ENCODE measurements at regions not wholly inside any gene's neighbourhood (a gene's known extent, or its start where the extent isn't known, plus 50 kb on each side); places are given as distances from the start of the nearest gene placed in this dataset.
"Not testable (repeated sequence)": the region's sequence is repeated elsewhere in the genome, so short reads cannot be mapped to it uniquely, and the experiment has no call there.

DNA sequence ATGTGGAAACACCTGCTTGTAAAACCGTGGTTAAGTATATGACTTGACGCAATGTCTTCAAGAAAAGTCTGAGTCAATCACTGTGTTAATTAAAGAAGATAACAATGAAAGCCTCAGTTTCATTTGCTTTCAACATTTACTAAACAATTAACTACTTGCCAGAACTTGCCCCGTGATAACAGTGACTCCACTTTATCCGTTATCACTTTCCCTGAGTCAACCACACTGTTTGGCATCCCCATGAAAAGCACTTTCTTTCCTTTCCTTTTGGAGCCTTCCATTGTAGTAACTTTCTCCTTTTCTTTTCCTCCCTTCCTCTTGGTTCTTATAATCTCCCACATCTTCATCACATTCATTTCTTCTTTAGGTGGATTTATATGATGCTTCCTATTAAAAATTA lies 435.1 kb upstream of the GOT2 start:
- no peak for DNase-seq (ENCODE audit: low spot score)

- no peak for DNase-seq (ENCODE audit: low spot score)
These were observed 434.5 kb upstream of the GOT2 start for GRCh38 chr16:59168461-59169114.

DNA sequence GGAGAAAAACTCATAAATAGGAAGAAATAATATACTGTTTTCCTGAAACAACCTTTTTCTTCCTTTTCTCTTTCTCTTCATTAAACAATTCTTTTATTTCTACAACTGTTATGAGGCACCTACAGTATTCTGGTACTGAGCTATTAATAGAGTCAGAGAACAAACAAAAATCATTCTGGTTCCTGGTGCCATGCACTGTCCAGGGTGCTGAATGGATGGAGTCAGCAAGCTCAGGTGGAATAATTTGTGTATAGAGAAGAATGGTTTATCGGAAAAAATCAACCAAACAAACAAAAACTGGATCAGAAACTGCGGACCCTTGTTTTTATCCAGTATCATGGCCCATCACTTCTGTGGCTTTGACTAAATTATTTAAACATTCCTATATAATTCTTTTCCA lies 430.3 kb upstream of the GOT2 start:
- DNase-seq (ENCODE audit: low spot score) = no peak

- no peak for DNase-seq (ENCODE audit: low spot score)
These were observed 429.4 kb upstream of the GOT2 start for GRCh38 chr16:59163371-59164055.

DNA sequence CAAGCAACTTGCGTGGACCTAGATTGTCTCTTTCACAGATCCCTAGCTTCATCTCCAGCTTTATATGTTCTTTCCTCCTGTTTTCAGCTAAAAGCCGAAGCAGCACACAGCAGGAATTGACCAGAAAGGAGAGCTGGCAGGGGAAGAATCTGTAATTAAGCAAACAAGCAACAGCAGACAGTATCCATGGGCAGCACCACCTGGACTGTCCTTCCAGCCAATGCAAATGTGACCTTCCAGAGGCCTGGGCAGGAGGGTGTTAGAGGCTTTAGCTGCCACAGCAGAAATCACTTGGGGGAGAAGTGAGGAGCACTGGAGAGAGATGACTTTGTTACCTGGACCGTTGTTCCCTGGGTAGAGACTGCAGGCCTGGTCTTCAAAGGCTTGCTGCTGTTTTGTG lies 427.6 kb upstream of the GOT2 start:
- no peak for DNase-seq (ENCODE audit: low spot score)

GRCh38 chr16:59154295-59154694 lies 420.2 kb upstream of the GOT2 start:
- no peak for DNase-seq (ENCODE audit: low spot score)

- no peak for DNase-seq (ENCODE audit: low spot score)
These were observed 414.6 kb upstream of the GOT2 start for GRCh38 chr16:59148769-59149155.

DNA sequence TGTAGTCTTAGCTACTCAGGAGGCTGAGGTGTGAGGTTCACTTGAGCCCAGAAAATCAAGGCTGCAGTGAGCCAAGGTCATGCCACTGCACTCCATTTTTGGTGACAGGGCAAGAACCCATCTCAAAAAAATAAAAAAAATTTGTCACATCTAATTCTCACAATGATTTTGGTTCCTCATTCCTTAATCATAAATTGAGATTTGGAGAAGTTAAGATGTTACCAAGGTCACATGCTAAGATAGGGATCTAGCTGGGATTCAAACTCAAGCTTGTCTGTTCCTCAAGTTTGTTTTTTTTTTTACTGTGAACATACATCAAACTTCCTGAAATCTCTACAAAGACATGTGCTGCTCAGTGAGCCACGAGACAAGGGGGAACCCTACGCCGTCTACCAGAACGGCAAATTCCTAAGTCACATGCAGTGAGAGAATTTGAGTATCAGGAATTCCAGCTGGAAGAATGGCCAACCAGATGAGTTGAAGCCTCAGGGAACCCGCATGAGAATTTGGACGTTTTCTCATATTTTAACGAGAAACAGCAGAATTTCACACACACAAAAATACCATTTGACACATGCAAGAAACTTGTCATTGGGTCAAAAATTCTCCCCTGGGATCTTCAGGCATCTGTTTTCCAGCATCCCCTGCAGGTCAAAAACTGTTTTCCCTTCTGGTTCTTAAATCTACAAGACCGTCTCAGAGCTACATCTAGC lies 414.1 kb upstream of the GOT2 start:
- no peak for DNase-seq (ENCODE audit: low spot score)

DNA sequence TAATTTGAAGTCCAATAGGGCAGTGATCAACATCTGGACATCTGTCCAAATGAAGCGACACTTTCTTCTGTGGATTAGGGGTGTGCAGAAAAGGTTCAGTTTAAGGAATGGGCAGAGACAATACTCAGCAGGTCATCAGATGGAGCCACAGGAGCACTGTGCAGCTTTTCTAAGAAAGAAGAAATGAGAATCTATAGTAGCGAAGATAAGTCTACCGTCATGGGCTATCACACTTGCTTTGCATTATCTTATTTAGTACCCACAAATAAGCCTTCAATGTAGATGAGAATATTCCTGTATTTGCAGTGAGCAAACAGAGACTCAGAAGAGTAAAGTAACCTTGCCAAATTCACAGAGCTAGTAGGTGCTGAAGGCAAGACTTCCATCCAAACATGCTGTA lies 412.0 kb upstream of the GOT2 start:
- DNase-seq (ENCODE audit: low spot score) = no peak

GRCh38 chr16:59144841-59145240 lies 410.7 kb upstream of the GOT2 start:
- DNase-seq (ENCODE audit: low spot score) = no peak

GRCh38 chr16:59144326-59144725 lies 410.2 kb upstream of the GOT2 start:
- no peak for DNase-seq (ENCODE audit: low spot score)

DNA sequence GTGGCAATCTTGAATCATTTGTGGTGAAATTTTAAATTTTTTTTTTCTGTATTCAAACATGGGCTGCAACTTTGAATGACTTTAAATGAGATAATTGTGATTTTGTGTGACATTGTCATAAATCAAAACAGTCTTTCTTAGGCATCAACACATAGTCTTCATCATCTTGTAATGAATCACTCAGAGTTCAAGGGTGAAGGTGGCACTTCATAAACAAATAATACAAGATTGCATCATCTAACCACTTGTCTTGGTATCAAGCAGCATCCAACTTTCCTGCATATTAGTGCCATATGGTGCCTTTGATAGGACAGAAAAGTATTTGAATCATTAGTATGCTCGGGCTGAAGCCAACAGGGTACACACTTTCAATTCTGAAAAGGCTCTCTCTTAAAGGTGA lies 392.4 kb upstream of the GOT2 start:
- DNase-seq (ENCODE audit: low spot score) = no peak

DNA sequence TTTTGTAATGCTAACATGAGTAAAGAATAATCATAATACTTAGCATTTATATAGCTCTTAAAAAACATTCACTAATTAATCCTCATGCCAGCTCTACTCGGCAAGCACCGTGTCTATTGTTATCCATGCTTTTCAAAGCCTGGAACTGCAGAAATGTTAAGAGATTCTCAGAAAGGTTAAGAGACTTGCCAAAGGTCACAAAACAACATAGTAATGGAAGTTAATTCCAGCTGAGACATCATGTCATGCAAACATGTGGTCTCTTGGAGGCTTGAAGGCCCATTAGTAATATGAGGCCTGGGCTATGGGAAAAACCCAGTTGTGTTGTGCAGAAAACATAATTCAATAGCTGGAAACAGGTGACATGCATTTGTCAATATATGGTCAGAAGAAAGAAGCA lies 389.9 kb upstream of the GOT2 start:
- DNase-seq (ENCODE audit: low spot score) = no peak

DNA sequence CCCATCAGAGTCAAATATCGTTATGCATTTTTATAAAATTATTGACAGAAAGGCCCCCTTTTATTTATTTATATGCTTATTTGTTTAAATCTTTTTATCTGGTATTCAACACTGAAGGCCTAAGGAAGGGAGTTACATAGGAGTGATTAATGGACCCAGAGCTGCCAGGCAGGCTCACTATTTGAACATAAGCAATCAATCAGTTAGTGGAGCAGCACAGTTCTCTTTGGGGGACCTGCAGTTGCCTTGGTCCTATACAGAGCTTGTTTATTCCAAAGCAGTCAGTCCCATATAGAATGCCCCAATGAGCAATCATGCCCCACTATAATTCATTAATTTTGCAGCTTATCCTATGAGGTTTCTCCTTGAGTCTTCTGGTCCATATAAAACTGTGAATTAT lies 389.4 kb upstream of the GOT2 start:
- DNase-seq (ENCODE audit: low spot score) = no peak

DNA sequence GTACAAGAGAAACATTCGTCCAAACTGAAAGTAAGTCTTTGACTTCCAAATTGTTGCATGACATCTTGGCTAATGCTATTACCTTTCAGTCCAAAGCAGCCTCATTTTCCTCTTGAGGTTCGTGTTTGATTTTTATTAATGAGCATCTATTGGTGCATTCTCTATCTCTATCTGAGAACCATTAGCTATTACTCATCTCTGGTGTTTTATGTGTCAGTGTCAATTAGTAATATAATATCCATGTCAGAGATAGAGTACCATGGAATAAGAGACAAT lies 388.1 kb upstream of the GOT2 start:
- no peak for DNase-seq (ENCODE audit: low spot score)

GRCh38 chr16:59121411-59122261 lies 387.5 kb upstream of the GOT2 start:
- no peak for DNase-seq (ENCODE audit: low spot score)

- no peak for DNase-seq (ENCODE audit: low spot score)
These were observed 382.6 kb upstream of the GOT2 start for GRCh38 chr16:59116744-59117143.

DNA sequence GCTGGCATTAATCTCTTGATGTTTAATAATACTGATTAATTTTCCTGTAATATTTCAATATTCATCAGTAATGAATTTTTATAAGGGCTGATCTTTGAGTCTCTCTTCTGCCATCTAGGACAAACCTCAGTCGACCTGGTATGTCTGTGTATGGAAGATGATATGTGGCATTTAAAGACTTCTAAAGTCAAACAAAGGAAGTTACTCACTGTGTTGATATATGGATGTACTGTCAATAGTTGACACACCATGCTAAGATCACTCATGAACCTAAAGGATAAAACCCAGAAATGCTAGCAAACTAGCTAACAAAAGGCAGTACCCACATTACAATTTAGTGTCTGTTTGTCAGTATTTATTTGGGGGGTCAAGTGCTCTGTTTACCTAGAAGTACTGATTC lies 380.7 kb upstream of the GOT2 start:
- no peak for DNase-seq (ENCODE audit: low spot score)

GRCh38 chr16:59113004-59113670 lies 379.0 kb upstream of the GOT2 start:
- no peak for DNase-seq (ENCODE audit: low spot score)

GRCh38 chr16:59111280-59111679 lies 377.2 kb upstream of the GOT2 start:
- DNase-seq (ENCODE audit: low spot score) = no peak

- no peak for DNase-seq (ENCODE audit: low spot score)
These were observed 374.3 kb upstream of the GOT2 start for GRCh38 chr16:59108374-59108773.

- not testable (repeated sequence) for DNase-seq (ENCODE audit: low spot score)
These were observed 362.6 kb upstream of the GOT2 start for GRCh38 chr16:59096682-59097081.

All from ecto neural progenitor cell (in vitro differentiated cells).